Uterus (tissue), 3 donors: ENCODE measurements at regions not wholly inside any gene's neighbourhood (a gene's known extent, or its start where the extent isn't known, plus 50 kb on each side); places are given as distances from the start of the nearest gene placed in this dataset.

Experiments
- DNase-seq, 2 donors: peaks; one replicate each; pipeline ENCODE4 v3.0.0-alpha.2; 2019 to 2020
- H3K27ac ChIP-seq, 2 donors: fragments of 200-600 bp; sonication (generic); 1 replicate in 1 of 2; 2 replicates in 1 of 2; pipeline ENCODE4 v1.5.1; 2016 to 2018
- H3K27me3 ChIP-seq, 2 donors: fragments of 200-600 bp; sonication (generic); one replicate each; pipeline ENCODE4 v1.5.1; 2018 to 2019; ENCODE audit warnings: control low read depth in 1 of 2
- H3K36me3 ChIP-seq, 2 donors: fragments of 200-600 bp; sonication (generic); one replicate each; pipeline ENCODE4 v1.5.1; 2019; ENCODE audit warnings: control low read depth in 1 of 2
- H3K4me1 ChIP-seq, 2 donors: fragments of 200-600 bp; sonication (generic); one replicate each; pipeline ENCODE4 v1.5.1; 2018 to 2019; ENCODE audit warnings: control low read depth in 1 of 2
- H3K4me3 ChIP-seq, 2 donors: fragments of 200-600 bp; sonication (generic); 1 replicate in 1 of 2; 2 replicates in 1 of 2; pipeline ENCODE4 v1.5.1; 2018 to 2019; ENCODE audit warnings: mild to moderate bottlenecking in 1 of 2
- H3K9me3 ChIP-seq, 2 donors: fragments of 200-600 bp; sonication (generic); one replicate each; pipeline ENCODE4 v1.5.1; 2019; ENCODE audit warnings: control low read depth in 1 of 2
- POLR2A ChIP-seq, 2 donors: fragments of 450-650 bp; IDR thresholded peaks; one replicate each; pipeline ENCODE4 v1.6.1; 2016; ENCODE audit warnings: antibody characterized with exemption in 2 of 2, mild to moderate bottlenecking in 1 of 2, moderate library complexity in 1 of 2
- intact Hi-C: fragments of 100-400 bp; cut with DNase I; formaldehyde crosslinking; loops from one replicate; pipeline ENCODE4 v1.15.1; 2023; ENCODE audit warnings: low total_unique reads
- TF ChIP-seq, protein P1 (sequence below), 4 experiments: fragments of 200-600 bp in 2 of 4; fragments of 450-650 bp in 2 of 4; sonication (generic) in 2 of 4; IDR thresholded peaks; one replicate each; pipeline ENCODE4 v1.5.1; 2016 to 2019; ENCODE audit warnings: antibody characterized with exemption in 4 of 4, mild to moderate bottlenecking in 2 of 4, moderate library complexity in 1 of 4
- donor health status: DM: yes; HTN: yes; CAD: no.

DNA sequence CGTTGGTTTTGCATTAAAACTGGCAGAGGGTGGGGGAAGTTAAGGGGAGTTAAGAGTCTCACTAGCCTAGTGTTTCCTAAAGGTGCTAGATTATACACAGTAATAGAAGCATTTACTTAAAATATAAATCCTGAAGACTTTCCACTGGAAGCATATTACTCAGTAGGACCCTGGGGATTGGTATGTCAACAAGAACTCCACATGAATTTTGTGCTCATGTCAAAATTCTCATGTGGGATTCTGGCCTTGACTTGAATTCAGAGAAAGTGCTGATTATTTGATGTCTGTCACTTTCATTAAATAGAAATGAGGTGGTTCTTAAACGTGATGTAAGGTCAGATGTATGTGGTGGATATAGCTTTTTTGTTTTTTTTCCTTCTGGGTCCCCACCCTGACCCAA is 997.2 kb downstream of the TUSC7 start:
- no peak for TF ChIP-seq POLR2A (IDR thresholded peaks at IDR 0.05)
- TF ChIP-seq, protein P1, sequence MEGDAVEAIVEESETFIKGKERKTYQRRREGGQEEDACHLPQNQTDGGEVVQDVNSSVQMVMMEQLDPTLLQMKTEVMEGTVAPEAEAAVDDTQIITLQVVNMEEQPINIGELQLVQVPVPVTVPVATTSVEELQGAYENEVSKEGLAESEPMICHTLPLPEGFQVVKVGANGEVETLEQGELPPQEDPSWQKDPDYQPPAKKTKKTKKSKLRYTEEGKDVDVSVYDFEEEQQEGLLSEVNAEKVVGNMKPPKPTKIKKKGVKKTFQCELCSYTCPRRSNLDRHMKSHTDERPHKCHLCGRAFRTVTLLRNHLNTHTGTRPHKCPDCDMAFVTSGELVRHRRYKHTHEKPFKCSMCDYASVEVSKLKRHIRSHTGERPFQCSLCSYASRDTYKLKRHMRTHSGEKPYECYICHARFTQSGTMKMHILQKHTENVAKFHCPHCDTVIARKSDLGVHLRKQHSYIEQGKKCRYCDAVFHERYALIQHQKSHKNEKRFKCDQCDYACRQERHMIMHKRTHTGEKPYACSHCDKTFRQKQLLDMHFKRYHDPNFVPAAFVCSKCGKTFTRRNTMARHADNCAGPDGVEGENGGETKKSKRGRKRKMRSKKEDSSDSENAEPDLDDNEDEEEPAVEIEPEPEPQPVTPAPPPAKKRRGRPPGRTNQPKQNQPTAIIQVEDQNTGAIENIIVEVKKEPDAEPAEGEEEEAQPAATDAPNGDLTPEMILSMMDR (IDR thresholded peaks at IDR 0.05): no peak
- Histone ChIP-seq H3K36me3 (no peaks in the 10 kb centered on the region), H3K4me1 (no peaks in the 10 kb centered on the region), H3K27me3 (no peaks in the 10 kb centered on the region), H3K9me3 (no peaks in the 10 kb centered on the region), H3K4me3 (no peak overlapping the region), H3K27ac (no peak overlapping the region)
- DNase-seq: no peak
- intact Hi-C loops: no loop called here

DNA sequence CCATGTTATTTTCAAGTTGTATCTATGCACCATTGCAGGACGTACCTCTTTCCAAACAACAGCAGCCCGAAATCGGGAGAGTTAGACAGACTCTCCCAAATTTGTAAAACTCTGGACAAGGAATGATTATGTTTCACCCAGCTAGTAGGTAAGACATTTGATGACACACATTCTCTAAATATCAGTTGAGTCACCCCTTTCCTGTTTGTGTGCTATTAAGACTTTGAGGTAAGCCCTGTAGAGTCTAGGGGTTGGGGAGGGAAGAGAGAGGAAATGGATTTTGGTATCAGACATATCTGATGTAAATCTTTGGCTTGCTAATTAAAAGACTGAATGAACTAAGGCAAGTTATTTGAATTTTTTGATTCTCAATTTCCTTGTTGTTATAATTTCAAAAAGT is 999.0 kb downstream of the TUSC7 start:
- Histone ChIP-seq H3K4me1 (no peaks in the 10 kb centered on the region), H3K27me3 (no peaks in the 10 kb centered on the region), H3K9me3 (no peaks in the 10 kb centered on the region), H3K27ac (no peak overlapping the region), H3K4me3 (no peak overlapping the region), H3K36me3 (no peaks in the 10 kb centered on the region)
- TF ChIP-seq POLR2A (IDR thresholded peaks at IDR 0.05): no peak
- TF ChIP-seq, protein P1 (IDR thresholded peaks at IDR 0.05): no peak
- intact Hi-C loops: no loop called here
- no peak for DNase-seq

DNA sequence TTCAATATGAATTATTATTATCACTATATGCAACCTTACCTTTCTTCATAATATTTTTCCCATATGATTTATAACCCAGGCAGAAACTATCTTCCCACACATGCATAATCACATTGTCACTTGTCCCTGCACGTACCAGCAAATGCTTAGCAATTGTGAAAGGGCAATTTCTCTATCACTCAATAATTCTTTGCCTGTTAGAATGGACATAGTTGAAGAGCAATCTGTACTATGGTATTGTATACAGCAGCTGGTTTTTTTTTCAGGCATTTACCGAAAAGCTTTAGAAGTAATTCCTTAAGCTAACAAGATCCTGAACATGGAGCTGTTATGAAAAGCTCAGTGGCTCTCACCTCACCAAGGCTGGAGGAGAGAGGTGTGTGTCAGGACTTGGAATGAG is 999.5 kb downstream of the TUSC7 start:
- Histone ChIP-seq H3K27ac (no peak overlapping the region), H3K9me3 (no peaks in the 10 kb centered on the region), H3K36me3 (no peaks in the 10 kb centered on the region), H3K27me3 (no peaks in the 10 kb centered on the region), H3K4me3 (no peak overlapping the region), H3K4me1 (no peaks in the 10 kb centered on the region)
- intact Hi-C loops: no loop called here
- no peak for DNase-seq
- TF ChIP-seq, protein P1 (IDR thresholded peaks at IDR 0.05): no peak
- no peak for TF ChIP-seq POLR2A (IDR thresholded peaks at IDR 0.05)

DNA sequence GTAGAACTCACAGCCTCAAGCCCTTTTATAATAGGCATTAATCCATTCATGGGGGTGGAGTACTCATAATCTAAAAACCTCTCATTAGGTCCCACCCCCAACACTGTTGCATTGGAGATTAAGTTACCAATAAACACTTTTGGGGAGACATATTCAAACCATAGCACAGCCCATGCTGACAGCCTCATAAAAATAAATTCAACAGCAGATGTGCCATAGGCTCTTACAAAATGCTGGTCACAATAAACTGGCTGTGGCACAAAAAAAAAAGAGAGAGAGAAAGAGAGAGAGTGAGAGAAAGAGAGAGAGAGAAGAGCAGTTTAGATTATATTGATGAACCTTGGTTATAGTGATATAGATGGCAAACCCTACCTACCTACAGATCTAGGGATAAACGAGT is 1000.9 kb downstream of the TUSC7 start:
- Histone ChIP-seq H3K27ac (no peak overlapping the region), H3K9me3 (no peaks in the 10 kb centered on the region), H3K4me1 (no peaks in the 10 kb centered on the region), H3K4me3 (no peak overlapping the region), H3K36me3 (no peaks in the 10 kb centered on the region), H3K27me3 (no peaks in the 10 kb centered on the region)
- intact Hi-C loops: no loop called here
- no peak for DNase-seq
- no peak for TF ChIP-seq POLR2A (IDR thresholded peaks at IDR 0.05)
- TF ChIP-seq, protein P1 (IDR thresholded peaks at IDR 0.05): no peak

DNA sequence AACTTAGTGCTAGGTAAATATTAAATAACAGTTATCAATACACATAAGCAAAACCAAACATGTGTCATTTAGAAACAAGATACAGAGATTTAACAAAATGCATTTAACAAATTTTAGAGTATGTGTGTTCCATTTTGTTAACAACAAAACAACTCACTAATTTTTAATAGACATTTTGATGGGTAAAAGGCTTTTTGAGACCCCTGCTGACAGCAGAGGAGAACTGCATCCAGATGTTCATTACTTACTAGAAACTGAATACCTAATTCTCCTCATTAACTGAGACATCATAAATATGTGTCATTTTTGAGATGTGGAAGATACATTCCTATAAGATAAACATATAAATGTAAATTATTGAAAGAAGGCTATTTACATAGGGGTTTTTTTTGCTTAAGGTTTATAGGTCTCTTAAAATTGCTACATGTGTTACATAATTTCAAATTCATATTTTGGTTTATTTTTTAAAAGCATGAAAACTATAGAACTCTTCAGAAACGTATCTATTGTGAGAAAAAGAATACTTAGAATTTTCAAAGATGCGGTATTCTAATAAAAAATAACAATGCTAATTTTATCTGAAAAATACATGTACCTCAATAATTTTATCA is 1009.8 kb downstream of the TUSC7 start:
- Histone ChIP-seq H3K4me1 (no peaks in the 10 kb centered on the region), H3K4me3 (no peak overlapping the region), H3K9me3 (no peaks in the 10 kb centered on the region), H3K27ac (no peak overlapping the region), H3K36me3 (no peaks in the 10 kb centered on the region), H3K27me3 (no peaks in the 10 kb centered on the region)
- intact Hi-C loops: no loop called here
- no peak for TF ChIP-seq POLR2A (IDR thresholded peaks at IDR 0.05)
- TF ChIP-seq, protein P1 (IDR thresholded peaks at IDR 0.05): peak; percentile 26 to 63 (median 40)
- DNase-seq: no peak
